GM18520 (cell line): ENCODE measurements at regions not wholly inside any gene's neighbourhood (a gene's known extent, or its start where the extent isn't known, plus 50 kb on each side); places are given as distances from the start of the nearest gene placed in this dataset.
"Not testable (repeated sequence)": the region's sequence is repeated elsewhere in the genome, so short reads cannot be mapped to it uniquely, and the experiment has no call there.

Experiments
- ATAC-seq: cut with Tn5 transposase; IDR thresholded peaks from one replicate; pipeline ENCODE4 v1.9.1; 2021; ENCODE audit not compliant: unreplicated experiment

GRCh38 chr6:26951211-26951610 lies 291.7 kb upstream of the ZNF322 start:
- ATAC-seq, result not testable (repeated sequence)

DNA sequence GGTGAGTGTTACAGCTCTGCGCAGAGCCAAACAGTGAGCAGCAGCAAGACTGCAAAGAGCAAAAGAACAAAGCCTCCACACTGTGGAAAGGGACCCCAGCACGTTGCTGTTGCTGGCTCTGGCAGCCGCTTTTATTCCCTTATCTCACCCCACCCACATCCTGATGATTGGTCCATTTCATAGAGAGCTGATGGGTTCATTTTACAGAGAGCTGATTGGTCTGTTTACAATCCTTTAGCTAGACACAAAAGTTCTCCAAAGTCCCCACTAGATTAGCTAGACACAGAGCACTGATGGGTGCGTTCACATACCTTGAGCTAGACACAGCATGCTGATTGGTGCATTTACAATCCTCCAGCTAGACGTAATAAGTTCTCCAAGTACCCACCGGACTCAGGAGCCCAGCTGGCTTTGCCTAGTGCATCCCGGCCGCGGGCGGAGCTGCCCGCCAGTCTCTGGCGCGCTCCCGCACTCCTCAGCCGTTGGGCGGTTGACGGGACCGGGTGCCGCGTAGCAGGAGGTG lies 291.4 kb upstream of the PRSS16 start:
- not testable (repeated sequence) for ATAC-seq

DNA sequence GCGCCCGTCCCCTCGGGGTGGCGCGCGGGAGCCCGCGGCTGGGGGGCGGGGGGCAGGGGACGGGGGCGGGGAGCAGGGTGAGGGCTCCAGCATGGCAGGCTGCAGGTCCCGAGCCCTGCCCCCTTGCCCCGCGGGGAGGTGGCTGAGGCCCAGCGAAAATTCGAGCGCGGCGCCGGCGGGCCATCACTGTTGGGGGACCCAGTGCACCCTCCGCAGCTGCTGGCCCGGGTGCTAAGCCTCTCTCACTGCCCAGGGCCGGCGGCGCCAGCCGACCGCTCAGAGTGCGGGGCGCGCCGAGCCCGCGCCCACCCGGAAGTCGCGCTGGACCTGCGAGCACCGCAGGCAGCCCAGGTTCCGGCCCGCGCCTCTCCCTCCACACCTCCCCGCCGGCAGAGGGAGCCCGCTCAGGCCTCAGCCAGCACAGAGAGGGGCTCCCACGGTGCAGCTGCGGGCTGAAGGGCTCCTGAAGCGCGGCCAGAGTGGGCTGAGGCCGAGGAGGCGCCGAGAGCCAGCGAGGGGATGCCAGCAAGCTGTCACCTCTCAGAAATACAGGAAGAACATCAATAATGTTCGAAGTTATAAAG lies 290.8 kb upstream of the PRSS16 start:
- not testable (repeated sequence) for ATAC-seq

DNA sequence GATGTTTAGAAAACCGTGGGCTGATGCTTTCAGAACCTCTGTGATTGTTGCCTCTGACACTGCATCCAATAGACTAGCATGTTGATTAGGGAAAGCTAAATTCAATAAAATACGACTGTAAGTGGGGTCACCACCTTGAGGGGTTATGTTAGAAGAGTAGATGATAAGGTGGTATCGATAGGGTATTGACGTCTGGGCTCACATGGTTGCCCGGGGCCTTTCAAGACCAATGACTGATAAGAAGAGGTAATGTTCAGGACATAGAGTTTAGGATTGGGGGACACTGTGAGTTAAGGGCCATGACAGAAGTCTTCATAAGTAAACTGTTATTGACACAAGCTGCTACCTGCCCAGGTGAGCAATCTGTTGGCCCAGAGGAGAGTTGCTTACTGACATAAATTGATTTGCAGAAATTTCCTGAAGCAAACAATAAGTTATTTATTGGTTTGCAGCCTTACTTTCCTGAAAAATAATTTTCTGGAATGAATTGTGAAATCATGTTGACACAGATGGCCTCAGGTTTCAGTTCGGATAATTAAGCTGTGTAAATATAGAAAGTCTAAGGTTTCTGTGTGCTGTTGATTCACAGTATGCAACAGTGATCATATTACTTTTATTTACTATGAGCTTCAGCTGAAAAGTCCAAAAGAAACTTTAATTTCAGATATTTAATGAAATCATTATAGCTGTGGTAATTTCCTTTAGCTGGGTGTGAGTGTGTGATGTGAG lies 289.9 kb upstream of the PRSS16 start:
- ATAC-seq, result not testable (repeated sequence)

GRCh38 chr6:26961236-26961635 lies 286.3 kb upstream of the PRSS16 start:
- not testable (repeated sequence) for ATAC-seq

DNA sequence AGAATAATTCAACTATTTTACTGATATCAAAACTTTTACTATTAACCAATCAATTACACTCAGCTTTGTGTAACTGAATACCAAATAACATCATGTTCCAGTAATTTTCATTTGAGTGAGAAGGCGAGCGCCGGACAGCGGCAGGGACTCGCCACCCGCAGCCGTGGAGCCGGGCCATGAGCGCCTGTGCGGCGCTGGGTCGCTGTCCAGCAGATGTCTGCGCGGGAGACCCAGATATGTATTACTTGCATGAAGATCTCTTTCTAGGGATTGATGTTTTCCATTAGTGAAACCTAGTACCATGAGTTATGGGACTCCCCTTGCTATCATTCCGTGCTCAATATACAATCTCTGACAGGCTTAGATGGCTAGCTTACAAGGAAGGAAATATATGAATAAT lies 245.1 kb upstream of the PRSS16 start:
- no peak for ATAC-seq

- ATAC-seq, result no peak
These were observed 240.5 kb upstream of the PRSS16 start for GRCh38 chr6:27007020-27007419.

GRCh38 chr6:27008613-27009012 lies 238.9 kb upstream of the PRSS16 start:
- ATAC-seq, result not testable (repeated sequence)

DNA sequence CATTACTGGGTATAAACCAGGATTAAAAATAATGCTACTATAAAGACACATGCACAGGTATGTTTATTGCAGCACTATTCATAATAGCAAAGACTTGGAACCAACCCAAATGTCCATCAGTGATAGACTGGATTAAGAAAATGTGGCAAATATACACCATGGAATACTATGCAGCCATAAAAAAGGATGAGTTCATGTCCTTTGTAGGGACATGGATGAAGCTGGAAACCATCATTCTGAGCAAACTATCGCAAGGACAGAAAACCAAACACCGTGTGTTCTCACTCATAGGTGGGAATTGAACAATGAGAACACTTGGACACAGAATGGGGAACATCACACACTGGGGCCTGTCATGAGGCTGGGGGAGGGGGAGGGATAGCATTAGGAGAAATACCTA lies 233.4 kb upstream of the PRSS16 start:
- not testable (repeated sequence) for ATAC-seq

- ATAC-seq, result no peak
These were observed 230.8 kb upstream of the PRSS16 start for GRCh38 chr6:27016689-27017088.

DNA sequence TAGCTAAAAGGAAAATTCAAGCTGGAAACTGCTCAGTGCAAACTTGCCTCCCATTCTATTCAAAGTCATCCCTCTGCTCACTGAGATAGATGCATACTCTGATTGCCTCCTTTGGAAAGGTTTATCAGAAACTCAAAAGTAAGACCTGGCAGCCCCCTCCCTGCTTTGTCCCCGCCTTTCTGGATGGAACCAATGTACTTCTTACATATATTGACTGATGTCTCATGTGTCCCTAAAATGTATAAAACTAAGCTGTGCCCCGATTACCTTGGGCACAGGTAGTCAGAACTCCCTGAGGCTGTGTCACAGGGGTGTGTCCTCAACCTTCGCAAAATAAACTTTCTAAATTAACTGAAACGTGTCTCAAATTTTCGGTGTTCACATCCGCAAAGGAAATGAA lies 229.1 kb upstream of the PRSS16 start:
- ATAC-seq, result not testable (repeated sequence)

GRCh38 chr6:27019651-27020552 lies 227.6 kb upstream of the PRSS16 start:
- ATAC-seq, result peak; percentile 46

DNA sequence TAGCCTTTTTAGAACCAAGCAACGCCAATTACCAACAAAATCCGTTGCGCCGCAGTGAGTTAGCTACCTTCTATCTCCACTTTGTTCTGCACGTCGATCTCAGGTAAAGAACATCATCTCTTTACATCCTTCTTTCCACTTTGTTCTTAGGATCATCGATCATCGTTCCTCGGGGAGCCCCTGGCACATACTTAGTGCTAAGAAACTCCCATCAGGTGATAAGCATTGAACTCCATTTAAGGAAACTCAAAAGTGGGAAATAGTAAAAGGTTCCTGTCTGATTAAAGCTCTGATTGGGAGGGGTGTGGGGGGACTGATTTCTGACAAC lies 227.0 kb upstream of the PRSS16 start:
- no peak for ATAC-seq

GRCh38 chr6:27023664-27024063 lies 223.8 kb upstream of the PRSS16 start:
- ATAC-seq, result no peak

DNA sequence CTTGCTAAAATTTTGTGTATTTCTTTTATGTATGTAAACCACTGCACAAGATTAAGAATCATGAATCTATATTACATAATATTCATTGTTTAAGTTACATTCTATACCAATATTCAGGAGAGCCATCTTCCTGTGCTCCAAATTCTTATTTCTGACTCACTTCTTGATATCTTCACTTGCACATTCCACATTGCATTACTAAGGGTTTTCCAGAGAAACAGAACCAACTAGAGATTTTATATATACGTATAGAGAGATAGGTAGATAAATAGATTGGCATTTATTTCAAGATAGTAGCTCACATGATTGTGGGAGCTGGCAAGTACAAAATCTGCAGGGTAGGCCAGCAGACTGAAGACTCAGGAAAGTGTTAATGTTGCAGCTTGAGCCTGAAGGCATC lies 222.2 kb upstream of the PRSS16 start:
- ATAC-seq, result no peak

DNA sequence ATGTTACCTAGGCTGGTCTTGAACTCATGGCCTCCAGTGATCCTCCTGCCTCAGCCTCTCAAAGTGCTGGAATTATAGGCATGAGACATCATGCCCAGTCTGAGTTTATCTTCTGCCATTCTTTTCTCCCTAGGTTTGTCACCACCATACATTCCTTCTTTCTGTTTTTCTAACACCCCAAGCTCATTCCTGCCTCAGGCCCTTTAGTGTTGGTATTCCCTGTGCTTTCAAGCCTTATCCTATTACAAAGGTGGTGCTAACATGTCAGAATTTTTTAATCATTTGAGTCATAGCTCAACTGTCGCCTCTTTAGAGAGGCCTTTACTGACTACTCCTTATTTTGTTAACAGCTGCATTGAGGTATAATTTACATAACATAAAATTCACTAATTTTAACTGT lies 221.1 kb upstream of the PRSS16 start:
- ATAC-seq, result no peak

DNA sequence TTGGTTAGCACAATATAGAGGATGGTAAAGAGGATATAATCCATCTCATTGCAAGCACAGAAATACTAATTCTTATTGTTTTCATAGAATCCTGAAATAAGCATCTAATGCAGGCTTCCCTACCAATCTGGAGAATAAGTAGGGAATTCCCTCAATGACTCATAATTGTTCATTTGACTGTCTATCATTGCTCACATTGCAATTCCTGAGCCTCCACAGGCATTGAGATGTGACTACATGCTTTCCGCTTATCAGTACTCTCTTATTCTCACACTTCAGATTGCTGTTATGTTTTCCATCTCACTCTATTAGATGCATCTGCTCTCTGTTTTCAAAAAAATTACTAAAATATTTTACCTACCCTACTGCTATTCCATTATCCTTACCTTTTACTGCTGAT lies 216.2 kb upstream of the PRSS16 start:
- ATAC-seq, result no peak

- no peak for ATAC-seq
These were observed 209.0 kb upstream of the PRSS16 start for GRCh38 chr6:27038498-27038897.

- no peak for ATAC-seq
These were observed 207.1 kb upstream of the PRSS16 start for GRCh38 chr6:27040244-27041042.

- ATAC-seq, result no peak
These were observed 204.3 kb upstream of the PRSS16 start for GRCh38 chr6:27043244-27043643.

DNA sequence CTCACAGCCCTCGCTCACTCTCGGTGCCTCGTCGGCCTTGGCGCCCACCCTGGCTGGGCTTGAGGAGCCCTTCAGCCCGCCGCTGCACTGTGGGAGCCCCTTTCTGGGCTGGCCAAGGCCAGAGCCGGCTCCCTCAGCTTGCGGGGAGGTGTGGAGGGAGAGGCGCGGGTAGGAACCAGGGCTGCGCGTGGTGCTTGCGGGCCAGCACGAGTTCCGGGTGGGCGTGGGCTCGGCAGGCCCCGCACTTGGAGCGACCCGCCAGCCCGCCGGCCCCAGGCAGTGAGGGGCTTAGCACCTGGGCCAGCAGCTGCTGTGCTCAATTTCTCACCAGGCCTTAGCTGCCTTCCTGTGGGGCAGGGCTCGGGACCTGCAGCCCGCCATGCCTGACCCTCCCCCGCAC lies 202.4 kb upstream of the PRSS16 start:
- not testable (repeated sequence) for ATAC-seq
